ENCODE measurements at regions not wholly inside any gene's neighbourhood (a gene's known extent, or its start where the extent isn't known, plus 50 kb on each side); places are given as distances from the start of the nearest gene placed in this dataset.

- BruUV-seq (replicated peaks) = no TSS peak
- ATAC-seq (ENCODE audit: low read depth) = no peak
- no peak overlapping the region for H3K56ac ChIP-seq (ENCODE audit: extremely low read depth, insufficient read depth, low read length)
Measured at GRCh38 chr6:8736156-8736895, 301.0 kb upstream of the SLC35B3 start.

More at GRCh38 chr6:8736156-8736895, 301.0 kb upstream of the SLC35B3 start:
- Histone ChIP-seq H3K4me2 (ENCODE audit: low read depth, low read length) (no peak overlapping the region), H3K23ac (ENCODE audit: low read depth, low read length) (no peak overlapping the region), H2AK5ac (ENCODE audit: low read depth, low read length) (no peak overlapping the region), H3K27me3 (ENCODE audit: control insufficient read depth, insufficient read depth, low read length) (no peaks in the 10 kb centered on the region), H3K18ac (ENCODE audit: low read depth, low read length) (no peak overlapping the region), H2BK20ac (ENCODE audit: low read depth, low read length) (no peak overlapping the region), H3K14ac (replicated peaks; ENCODE audit: low read depth, low read length) (no peak overlapping the region), H3K79me1 (ENCODE audit: low read depth in 1 of 2, low read length in 2 of 2) (no peaks in the 10 kb centered on the region), H4K91ac (ENCODE audit: insufficient read depth, low read depth, low read length) (no peak overlapping the region), H4K5ac (ENCODE audit: low read depth, low read length) (no peak overlapping the region), H3K9ac (ENCODE audit: low read depth, low read length) (no peak overlapping the region), H4K8ac (ENCODE audit: low read depth in 2 of 2, low read length in 2 of 2) (no peak overlapping the region), H3K27ac (ENCODE audit: insufficient read depth, low read length) (no peak overlapping the region), H3K9me3 (ENCODE audit: control insufficient read depth, insufficient read depth, low read length) (peaks cover 14% of the 10 kb centered on the region), H2AFZ (replicated peaks; ENCODE audit: low read length, poor library complexity) (no peak overlapping the region), H3K4me1 (ENCODE audit: control insufficient read depth, insufficient read depth, low read length) (no peaks in the 10 kb centered on the region), H3K4ac (ENCODE audit: low read depth, low read length) (no peak overlapping the region), H3K4me3 (ENCODE audit: insufficient read depth, low read depth, low read length) (no peak overlapping the region), H3K9me1 (ENCODE audit: insufficient read depth, low read length) (no peaks in the 10 kb centered on the region), H2BK5ac (ENCODE audit: low read depth, low read length, poor library complexity, severe bottlenecking) (no peak overlapping the region), H2BK15ac (ENCODE audit: low read depth, low read length) (no peak overlapping the region), H2AK9ac (replicated peaks; ENCODE audit: low read depth, low read length, poor library complexity) (no peak overlapping the region), H3K36me3 (ENCODE audit: control insufficient read depth, insufficient read depth, low read length) (no peaks in the 10 kb centered on the region), H4K20me1 (ENCODE audit: insufficient read depth, low read length) (no peaks in the 10 kb centered on the region), H2BK120ac (ENCODE audit: low read depth, low read length) (no peak overlapping the region)
- in situ Hi-C loops (cut with MboI; ENCODE audit: low sequenced_read_pairs) = no loop called here
- CTCF ChIA-PET = no interaction called here
- DNase-seq = no peak
- dilution Hi-C loops (cut with HindIII; ENCODE audit: low sequenced_read_pairs, unreplicated experiment) = no loop called here
- intact Hi-C loops (cut with micrococcal nuclease) = no loop called here
- no CpG with 5 or more reads among the region's 7 CpGs for WGBS, 2 experiments (ENCODE audit: extremely low coverage in 2 of 2, insufficient read length in 1 of 2)
- no peak for TF ChIP-seq RFX5 (IDR thresholded peaks at IDR 0.05; ENCODE audit: low read depth, low read length)
- no peak for TF ChIP-seq USF2 (IDR thresholded peaks at IDR 0.05; ENCODE audit: low read depth, low read length)
- no peak for TF ChIP-seq FOS (IDR thresholded peaks at IDR 0.05; ENCODE audit: low read depth, low read length)
- TF ChIP-seq, protein P1, sequence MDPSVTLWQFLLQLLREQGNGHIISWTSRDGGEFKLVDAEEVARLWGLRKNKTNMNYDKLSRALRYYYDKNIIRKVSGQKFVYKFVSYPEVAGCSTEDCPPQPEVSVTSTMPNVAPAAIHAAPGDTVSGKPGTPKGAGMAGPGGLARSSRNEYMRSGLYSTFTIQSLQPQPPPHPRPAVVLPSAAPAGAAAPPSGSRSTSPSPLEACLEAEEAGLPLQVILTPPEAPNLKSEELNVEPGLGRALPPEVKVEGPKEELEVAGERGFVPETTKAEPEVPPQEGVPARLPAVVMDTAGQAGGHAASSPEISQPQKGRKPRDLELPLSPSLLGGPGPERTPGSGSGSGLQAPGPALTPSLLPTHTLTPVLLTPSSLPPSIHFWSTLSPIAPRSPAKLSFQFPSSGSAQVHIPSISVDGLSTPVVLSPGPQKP (IDR thresholded peaks at IDR 0.05; ENCODE audit: borderline replicate concordance, low read depth, low read length) = no peak
- TF ChIP-seq CEBPB (IDR thresholded peaks at IDR 0.05; ENCODE audit: low read depth, low read length) = no peak
- no peak for TF ChIP-seq NFE2L2 (IDR thresholded peaks at IDR 0.05; ENCODE audit: low read depth, low read length)
- TF ChIP-seq CHD1 (IDR thresholded peaks at IDR 0.05; ENCODE audit: low read depth, low read length) = no peak
- no peak for TF ChIP-seq BHLHE40 (IDR thresholded peaks at IDR 0.05; ENCODE audit: low read depth, low read length)
- TF ChIP-seq SMC3 (IDR thresholded peaks at IDR 0.05; ENCODE audit: low read depth, low read length) = no peak
- no peak for TF ChIP-seq RAD21 (IDR thresholded peaks at IDR 0.05; ENCODE audit: low read length)
- TF ChIP-seq, protein P2, sequence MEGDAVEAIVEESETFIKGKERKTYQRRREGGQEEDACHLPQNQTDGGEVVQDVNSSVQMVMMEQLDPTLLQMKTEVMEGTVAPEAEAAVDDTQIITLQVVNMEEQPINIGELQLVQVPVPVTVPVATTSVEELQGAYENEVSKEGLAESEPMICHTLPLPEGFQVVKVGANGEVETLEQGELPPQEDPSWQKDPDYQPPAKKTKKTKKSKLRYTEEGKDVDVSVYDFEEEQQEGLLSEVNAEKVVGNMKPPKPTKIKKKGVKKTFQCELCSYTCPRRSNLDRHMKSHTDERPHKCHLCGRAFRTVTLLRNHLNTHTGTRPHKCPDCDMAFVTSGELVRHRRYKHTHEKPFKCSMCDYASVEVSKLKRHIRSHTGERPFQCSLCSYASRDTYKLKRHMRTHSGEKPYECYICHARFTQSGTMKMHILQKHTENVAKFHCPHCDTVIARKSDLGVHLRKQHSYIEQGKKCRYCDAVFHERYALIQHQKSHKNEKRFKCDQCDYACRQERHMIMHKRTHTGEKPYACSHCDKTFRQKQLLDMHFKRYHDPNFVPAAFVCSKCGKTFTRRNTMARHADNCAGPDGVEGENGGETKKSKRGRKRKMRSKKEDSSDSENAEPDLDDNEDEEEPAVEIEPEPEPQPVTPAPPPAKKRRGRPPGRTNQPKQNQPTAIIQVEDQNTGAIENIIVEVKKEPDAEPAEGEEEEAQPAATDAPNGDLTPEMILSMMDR (conservative IDR thresholded peaks at IDR 0.05; ENCODE audit: low read depth, low read length) = no peak
- no peak for TF ChIP-seq POLR2A (IDR thresholded peaks at IDR 0.05; ENCODE audit: low read depth, low read length)
- POLR2A ChIA-PET (ENCODE audit: unreplicated experiment) = no interaction called here
